GM23338 (cell line): ENCODE measurements at regions not wholly inside any gene's neighbourhood (a gene's known extent, or its start where the extent isn't known, plus 50 kb on each side); places are given as distances from the start of the nearest gene placed in this dataset.

ENCODE experiments used
- ATAC-seq: fragments of 200-7000 bp; cut with Tn5 transposase; 3 replicates; pipeline ENCODE4 v1.9.1; 2020
- DNase-seq: peaks from one replicate; pipeline ENCODE4 v3.0.0-alpha.2; 2015; ENCODE audit warnings: low spot score
- H2AFZ ChIP-seq: fragments of 200-600 bp; sonication (generic); 2 replicates; pipeline ENCODE4 v1.8.0; 2016; ENCODE audit warnings: antibody characterized with exemption, mild to moderate bottlenecking, moderate library complexity
- H3F3A ChIP-seq: fragments of 200-600 bp; sonication (generic); replicated peaks from 2 replicates; pipeline ENCODE4 v1.8.0; 2017; ENCODE audit warnings: antibody characterized with exemption, mixed run types, low read depth
- H3K27ac ChIP-seq: fragments of 200-600 bp; sonication (generic); 2 replicates; pipeline ENCODE4 v1.6.1; 2016; ENCODE audit warnings: low read depth
- H3K27me3 ChIP-seq: fragments of 200-600 bp; sonication (generic); 2 replicates; pipeline ENCODE4 v1.8.0; 2016; ENCODE audit warnings: mild to moderate bottlenecking, mixed run types, moderate library complexity; ENCODE audit not compliant: insufficient read depth
- H3K36me3 ChIP-seq: fragments of 200-600 bp; sonication (generic); 2 replicates; pipeline ENCODE4 v1.8.0; 2016; ENCODE audit warnings: mild to moderate bottlenecking; ENCODE audit not compliant: insufficient read depth
- H3K4me1 ChIP-seq: fragments of 200-600 bp; sonication (generic); 2 replicates; pipeline ENCODE4 v1.8.0; 2016; ENCODE audit warnings: mild to moderate bottlenecking, moderate library complexity; ENCODE audit not compliant: insufficient read depth
- H3K4me2 ChIP-seq: fragments of 200-600 bp; sonication (generic); 2 replicates; pipeline ENCODE4 v1.7.1; 2017; ENCODE audit warnings: mixed run types
- H3K4me3 ChIP-seq: fragments of 200-600 bp; sonication (generic); 2 replicates; pipeline ENCODE4 v1.6.1; 2016; ENCODE audit warnings: mixed run types
- H3K79me2 ChIP-seq: fragments of 200-600 bp; sonication (generic); replicated peaks from 2 replicates; pipeline ENCODE4 v1.8.0; 2017; ENCODE audit warnings: mild to moderate bottlenecking; ENCODE audit not compliant: insufficient read depth
- H3K9me2 ChIP-seq: fragments of 200-600 bp; sonication (generic); 2 replicates; pipeline ENCODE4 v1.8.0; 2017; ENCODE audit not compliant: insufficient read depth
- H4K20me1 ChIP-seq: fragments of 200-600 bp; sonication (generic); replicated peaks from 2 replicates; pipeline ENCODE4 v1.8.0; 2017; ENCODE audit warnings: mild to moderate bottlenecking; ENCODE audit not compliant: insufficient read depth
- H3K27ac Mint-ChIP-seq: 2 replicates; pipeline ENCODE4 v1.8.0; 2020; ENCODE audit warnings: inconsistent platforms, mild to moderate bottlenecking, moderate library complexity, mixed read lengths
- H3K27me3 Mint-ChIP-seq: 3 replicates; pipeline ENCODE4 v1.8.0; 2022; ENCODE audit warnings: low read depth, mild to moderate bottlenecking, moderate library complexity, mixed read lengths, inconsistent platforms; ENCODE audit not compliant: insufficient read depth, poor library complexity
- H3K36me3 Mint-ChIP-seq: 3 replicates; pipeline ENCODE4 v1.8.0; 2021; ENCODE audit warnings: low read depth, mild to moderate bottlenecking, inconsistent platforms, moderate library complexity, mixed read lengths
- H3K4me1 Mint-ChIP-seq: 3 replicates; pipeline ENCODE4 v1.8.0; 2020; ENCODE audit warnings: mild to moderate bottlenecking, inconsistent platforms, mixed read lengths
- H3K4me3 Mint-ChIP-seq: 3 replicates; pipeline ENCODE4 v1.8.0; 2021; ENCODE audit warnings: moderate library complexity, mild to moderate bottlenecking, inconsistent platforms, mixed read lengths
- H3K9me3 Mint-ChIP-seq: 3 replicates; pipeline ENCODE4 v1.8.0; 2020; ENCODE audit warnings: moderate library complexity, mild to moderate bottlenecking, inconsistent platforms, mixed read lengths
- CREB1 ChIP-seq: fragments of 250-450 bp; sonication (Bioruptor Pico); IDR thresholded peaks from 2 replicates; pipeline ENCODE4 v1.5.0; 2020; ENCODE audit warnings: low read depth, mild to moderate bottlenecking, moderate library complexity
- CTCF ChIP-seq, 2 experiments: fragments of 200-600 bp in 1 of 2; sonication (generic) in 1 of 2; conservative IDR thresholded peaks; 2 replicates each; pipeline versions ENCODE4 v1.5.1 to v1.6.1; 2016 to 2017; ENCODE audit warnings: antibody characterized with exemption in 2 of 2, low read depth in 2 of 2, mild to moderate bottlenecking in 2 of 2, moderate library complexity in 1 of 2
- EZH2 ChIP-seq: fragments of 200-600 bp; sonication (generic); IDR thresholded peaks from one replicate; pipeline ENCODE4 v1.8.0; 2017; ENCODE audit warnings: antibody characterized with exemption, mild to moderate bottlenecking, low read depth; ENCODE audit not compliant: unreplicated experiment
- EZH2phosphoT487 ChIP-seq: fragments of 200-600 bp; sonication (generic); IDR thresholded peaks from one replicate; pipeline ENCODE4 v1.8.1; 2018; ENCODE audit warnings: antibody characterized with exemption; ENCODE audit not compliant: unreplicated experiment
- JUNB ChIP-seq: IDR thresholded peaks from one replicate; pipeline ENCODE4 v1.6.1; 2016; ENCODE audit warnings: antibody characterized with exemption; ENCODE audit not compliant: unreplicated experiment
- NANOG ChIP-seq: IDR thresholded peaks from 2 replicates; pipeline ENCODE4 v1.6.1; 2016; ENCODE audit warnings: antibody characterized with exemption, borderline replicate concordance
- POLR2AphosphoS5 ChIP-seq: IDR thresholded peaks from 2 replicates; pipeline ENCODE4 v1.6.1; 2016; ENCODE audit warnings: antibody characterized with exemption, low read depth
- STAT1 ChIP-seq: IDR thresholded peaks from one replicate; pipeline ENCODE4 v1.6.1; 2016; ENCODE audit warnings: antibody characterized with exemption; ENCODE audit not compliant: unreplicated experiment
- ZNF114 ChIP-seq: fragments of 250-450 bp; sonication (Bioruptor Pico); IDR thresholded peaks from 2 replicates; pipeline ENCODE4 v1.5.0; 2020; ENCODE audit warnings: mild to moderate bottlenecking, moderate library complexity
- ZNF331 ChIP-seq: fragments of 250-450 bp; sonication (Bioruptor Pico); IDR thresholded peaks from 2 replicates; pipeline ENCODE4 v1.5.0; 2020; ENCODE audit warnings: low read depth, mild to moderate bottlenecking, moderate library complexity
- TF ChIP-seq, protein P1 (sequence below): IDR thresholded peaks from one replicate; pipeline ENCODE4 v1.6.1; 2018; ENCODE audit warnings: antibody characterized with exemption; ENCODE audit not compliant: unreplicated experiment
- TF ChIP-seq, protein P2 (sequence below): IDR thresholded peaks from 2 replicates; pipeline ENCODE4 v1.6.1; 2016; ENCODE audit warnings: antibody characterized with exemption
- TF ChIP-seq, protein P3 (sequence below): fragments of 250-450 bp; sonication (Bioruptor Pico); IDR thresholded peaks from 2 replicates; pipeline ENCODE4 v1.5.0; 2020; ENCODE audit warnings: mild to moderate bottlenecking, moderate library complexity

- H3K4me1 Mint-ChIP-seq, result no peaks in the 10 kb centered on the region
- H3K27me3 Mint-ChIP-seq, result peaks cover 3% of the 10 kb centered on the region
- no peak overlapping the region for H3K4me3 ChIP-seq
- H3K9me3 Mint-ChIP-seq, result no peaks in the 10 kb centered on the region; the same call in 2 of the 3 replicates
- no peak overlapping the region for H3K27ac ChIP-seq
- DNase-seq, result no peak
- no peak overlapping the region for H2AFZ ChIP-seq
- no peak overlapping the region for H3K27ac Mint-ChIP-seq
- H3K4me2 ChIP-seq, result no peak overlapping the region
- no peaks in the 10 kb centered on the region for H3K4me1 ChIP-seq
- H3K9me2 ChIP-seq, result no peaks in the 10 kb centered on the region; the same call in 1 of the 2 replicates
- TF ChIP-seq, protein P1, sequence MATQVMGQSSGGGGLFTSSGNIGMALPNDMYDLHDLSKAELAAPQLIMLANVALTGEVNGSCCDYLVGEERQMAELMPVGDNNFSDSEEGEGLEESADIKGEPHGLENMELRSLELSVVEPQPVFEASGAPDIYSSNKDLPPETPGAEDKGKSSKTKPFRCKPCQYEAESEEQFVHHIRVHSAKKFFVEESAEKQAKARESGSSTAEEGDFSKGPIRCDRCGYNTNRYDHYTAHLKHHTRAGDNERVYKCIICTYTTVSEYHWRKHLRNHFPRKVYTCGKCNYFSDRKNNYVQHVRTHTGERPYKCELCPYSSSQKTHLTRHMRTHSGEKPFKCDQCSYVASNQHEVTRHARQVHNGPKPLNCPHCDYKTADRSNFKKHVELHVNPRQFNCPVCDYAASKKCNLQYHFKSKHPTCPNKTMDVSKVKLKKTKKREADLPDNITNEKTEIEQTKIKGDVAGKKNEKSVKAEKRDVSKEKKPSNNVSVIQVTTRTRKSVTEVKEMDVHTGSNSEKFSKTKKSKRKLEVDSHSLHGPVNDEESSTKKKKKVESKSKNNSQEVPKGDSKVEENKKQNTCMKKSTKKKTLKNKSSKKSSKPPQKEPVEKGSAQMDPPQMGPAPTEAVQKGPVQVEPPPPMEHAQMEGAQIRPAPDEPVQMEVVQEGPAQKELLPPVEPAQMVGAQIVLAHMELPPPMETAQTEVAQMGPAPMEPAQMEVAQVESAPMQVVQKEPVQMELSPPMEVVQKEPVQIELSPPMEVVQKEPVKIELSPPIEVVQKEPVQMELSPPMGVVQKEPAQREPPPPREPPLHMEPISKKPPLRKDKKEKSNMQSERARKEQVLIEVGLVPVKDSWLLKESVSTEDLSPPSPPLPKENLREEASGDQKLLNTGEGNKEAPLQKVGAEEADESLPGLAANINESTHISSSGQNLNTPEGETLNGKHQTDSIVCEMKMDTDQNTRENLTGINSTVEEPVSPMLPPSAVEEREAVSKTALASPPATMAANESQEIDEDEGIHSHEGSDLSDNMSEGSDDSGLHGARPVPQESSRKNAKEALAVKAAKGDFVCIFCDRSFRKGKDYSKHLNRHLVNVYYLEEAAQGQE, result no peak
- TF ChIP-seq NANOG (no peak), STAT1 (no peak), ZNF114 (CRISPR knock-in tag) (no peak), CTCF (conservative IDR thresholded peaks at IDR 0.05; ENCODE audit: low read depth in 2 of 2) (no peak), CREB1 (CRISPR knock-in tag) (no peak), EZH2phosphoT487 (no peak), JUNB (no peak), ZNF331 (CRISPR knock-in tag) (no peak), EZH2 (no peak), POLR2AphosphoS5 (no peak)
- TF ChIP-seq, protein P2, sequence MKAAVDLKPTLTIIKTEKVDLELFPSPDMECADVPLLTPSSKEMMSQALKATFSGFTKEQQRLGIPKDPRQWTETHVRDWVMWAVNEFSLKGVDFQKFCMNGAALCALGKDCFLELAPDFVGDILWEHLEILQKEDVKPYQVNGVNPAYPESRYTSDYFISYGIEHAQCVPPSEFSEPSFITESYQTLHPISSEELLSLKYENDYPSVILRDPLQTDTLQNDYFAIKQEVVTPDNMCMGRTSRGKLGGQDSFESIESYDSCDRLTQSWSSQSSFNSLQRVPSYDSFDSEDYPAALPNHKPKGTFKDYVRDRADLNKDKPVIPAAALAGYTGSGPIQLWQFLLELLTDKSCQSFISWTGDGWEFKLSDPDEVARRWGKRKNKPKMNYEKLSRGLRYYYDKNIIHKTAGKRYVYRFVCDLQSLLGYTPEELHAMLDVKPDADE, result no peak
- TF ChIP-seq, protein P3, sequence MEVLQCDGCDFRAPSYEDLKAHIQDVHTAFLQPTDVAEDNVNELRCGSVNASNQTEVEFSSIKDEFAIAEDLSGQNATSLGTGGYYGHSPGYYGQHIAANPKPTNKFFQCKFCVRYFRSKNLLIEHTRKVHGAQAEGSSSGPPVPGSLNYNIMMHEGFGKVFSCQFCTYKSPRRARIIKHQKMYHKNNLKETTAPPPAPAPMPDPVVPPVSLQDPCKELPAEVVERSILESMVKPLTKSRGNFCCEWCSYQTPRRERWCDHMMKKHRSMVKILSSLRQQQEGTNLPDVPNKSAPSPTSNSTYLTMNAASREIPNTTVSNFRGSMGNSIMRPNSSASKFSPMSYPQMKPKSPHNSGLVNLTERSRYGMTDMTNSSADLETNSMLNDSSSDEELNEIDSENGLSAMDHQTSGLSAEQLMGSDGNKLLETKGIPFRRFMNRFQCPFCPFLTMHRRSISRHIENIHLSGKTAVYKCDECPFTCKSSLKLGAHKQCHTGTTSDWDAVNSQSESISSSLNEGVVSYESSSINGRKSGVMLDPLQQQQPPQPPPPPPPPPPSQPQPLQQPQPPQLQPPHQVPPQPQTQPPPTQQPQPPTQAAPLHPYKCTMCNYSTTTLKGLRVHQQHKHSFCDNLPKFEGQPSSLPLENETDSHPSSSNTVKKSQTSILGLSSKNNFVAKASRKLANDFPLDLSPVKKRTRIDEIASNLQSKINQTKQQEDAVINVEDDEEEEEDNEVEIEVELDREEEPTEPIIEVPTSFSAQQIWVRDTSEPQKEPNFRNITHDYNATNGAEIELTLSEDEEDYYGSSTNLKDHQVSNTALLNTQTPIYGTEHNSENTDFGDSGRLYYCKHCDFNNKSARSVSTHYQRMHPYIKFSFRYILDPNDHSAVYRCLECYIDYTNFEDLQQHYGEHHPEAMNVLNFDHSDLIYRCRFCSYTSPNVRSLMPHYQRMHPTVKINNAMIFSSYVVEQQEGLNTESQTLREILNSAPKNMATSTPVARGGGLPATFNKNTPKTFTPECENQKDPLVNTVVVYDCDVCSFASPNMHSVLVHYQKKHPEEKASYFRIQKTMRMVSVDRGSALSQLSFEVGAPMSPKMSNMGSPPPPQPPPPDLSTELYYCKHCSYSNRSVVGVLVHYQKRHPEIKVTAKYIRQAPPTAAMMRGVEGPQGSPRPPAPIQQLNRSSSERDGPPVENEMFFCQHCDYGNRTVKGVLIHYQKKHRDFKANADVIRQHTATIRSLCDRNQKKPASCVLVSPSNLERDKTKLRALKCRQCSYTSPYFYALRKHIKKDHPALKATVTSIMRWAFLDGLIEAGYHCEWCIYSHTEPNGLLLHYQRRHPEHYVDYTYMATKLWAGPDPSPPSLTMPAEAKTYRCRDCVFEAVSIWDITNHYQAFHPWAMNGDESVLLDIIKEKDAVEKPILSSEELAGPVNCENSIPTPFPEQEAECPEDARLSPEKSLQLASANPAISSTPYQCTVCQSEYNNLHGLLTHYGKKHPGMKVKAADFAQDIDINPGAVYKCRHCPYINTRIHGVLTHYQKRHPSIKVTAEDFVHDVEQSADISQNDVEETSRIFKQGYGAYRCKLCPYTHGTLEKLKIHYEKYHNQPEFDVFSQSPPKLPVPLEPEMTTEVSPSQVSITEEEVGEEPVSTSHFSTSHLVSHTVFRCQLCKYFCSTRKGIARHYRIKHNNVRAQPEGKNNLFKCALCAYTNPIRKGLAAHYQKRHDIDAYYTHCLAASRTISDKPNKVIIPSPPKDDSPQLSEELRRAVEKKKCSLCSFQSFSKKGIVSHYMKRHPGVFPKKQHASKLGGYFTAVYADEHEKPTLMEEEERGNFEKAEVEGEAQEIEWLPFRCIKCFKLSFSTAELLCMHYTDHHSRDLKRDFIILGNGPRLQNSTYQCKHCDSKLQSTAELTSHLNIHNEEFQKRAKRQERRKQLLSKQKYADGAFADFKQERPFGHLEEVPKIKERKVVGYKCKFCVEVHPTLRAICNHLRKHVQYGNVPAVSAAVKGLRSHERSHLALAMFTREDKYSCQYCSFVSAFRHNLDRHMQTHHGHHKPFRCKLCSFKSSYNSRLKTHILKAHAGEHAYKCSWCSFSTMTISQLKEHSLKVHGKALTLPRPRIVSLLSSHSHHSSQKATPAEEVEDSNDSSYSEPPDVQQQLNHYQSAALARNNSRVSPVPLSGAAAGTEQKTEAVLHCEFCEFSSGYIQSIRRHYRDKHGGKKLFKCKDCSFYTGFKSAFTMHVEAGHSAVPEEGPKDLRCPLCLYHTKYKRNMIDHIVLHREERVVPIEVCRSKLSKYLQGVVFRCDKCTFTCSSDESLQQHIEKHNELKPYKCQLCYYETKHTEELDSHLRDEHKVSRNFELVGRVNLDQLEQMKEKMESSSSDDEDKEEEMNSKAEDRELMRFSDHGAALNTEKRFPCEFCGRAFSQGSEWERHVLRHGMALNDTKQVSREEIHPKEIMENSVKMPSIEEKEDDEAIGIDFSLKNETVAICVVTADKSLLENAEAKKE (CRISPR knock-in tag), result no peak
- H3K27me3 ChIP-seq, result no peaks in the 10 kb centered on the region
- no peaks in the 10 kb centered on the region for H4K20me1 ChIP-seq
- H3F3A ChIP-seq, result no peaks in the 10 kb centered on the region
- no peaks in the 10 kb centered on the region; the same call in 1 of the 2 replicates for H3K36me3 ChIP-seq
- no peak overlapping the region for H3K4me3 Mint-ChIP-seq
- H3K79me2 ChIP-seq, result no peaks in the 10 kb centered on the region
- H3K36me3 Mint-ChIP-seq, result no peaks in the 10 kb centered on the region
- no peak for ATAC-seq
Observed at GRCh38 chr7:23980081-23980480, 270.1 kb downstream of the STK31 start.
